GM19025 (cell line): ENCODE measurements at regions not wholly inside any gene's neighbourhood (a gene's known extent, or its start where the extent isn't known, plus 50 kb on each side); places are given as distances from the start of the nearest gene placed in this dataset.
"Not testable (repeated sequence)": the region's sequence is repeated elsewhere in the genome, so short reads cannot be mapped to it uniquely, and the experiment has no call there.

Experiments used
- ATAC-seq: cut with Tn5 transposase; IDR thresholded peaks from one replicate; pipeline ENCODE4 v1.9.1; 2021; ENCODE audit warnings: mild to moderate bottlenecking, low read depth, moderate library complexity; ENCODE audit not compliant: unreplicated experiment

GRCh38 chr10:109308971-109309370 lies 614.3 kb downstream of the XPNPEP1 start:
- ATAC-seq = no peak

- not testable (repeated sequence) for ATAC-seq
Observed at GRCh38 chr10:109307102-109307501, 616.2 kb downstream of the XPNPEP1 start.

GRCh38 chr10:109306698-109307097 lies 616.6 kb downstream of the XPNPEP1 start:
- ATAC-seq = no peak

GRCh38 chr10:109287858-109288257 lies 635.5 kb downstream of the XPNPEP1 start:
- ATAC-seq = no peak

- ATAC-seq = no peak
Observed at GRCh38 chr10:109282510-109282909, 640.8 kb downstream of the XPNPEP1 start.

- no peak for ATAC-seq
Observed at GRCh38 chr10:109281347-109281746, 642.0 kb downstream of the XPNPEP1 start.

GRCh38 chr10:109280837-109281236 lies 642.5 kb downstream of the XPNPEP1 start:
- ATAC-seq = no peak

- ATAC-seq = no peak
Observed at GRCh38 chr10:109277456-109277855, 645.9 kb downstream of the XPNPEP1 start.

- ATAC-seq = no peak
Observed at GRCh38 chr10:109275960-109276359, 647.4 kb downstream of the XPNPEP1 start.

GRCh38 chr10:109274681-109275080 lies 648.6 kb downstream of the XPNPEP1 start:
- ATAC-seq = no peak

- ATAC-seq = no peak
Observed at GRCh38 chr10:109270173-109270572, 653.1 kb downstream of the XPNPEP1 start.

- no peak for ATAC-seq
Observed at GRCh38 chr10:109264004-109264403, 659.3 kb downstream of the XPNPEP1 start.

GRCh38 chr10:109261231-109261630 lies 662.1 kb downstream of the XPNPEP1 start:
- no peak for ATAC-seq

GRCh38 chr10:109259293-109259692 lies 664.0 kb downstream of the XPNPEP1 start:
- no peak for ATAC-seq

GRCh38 chr10:109253306-109253705 lies 670.0 kb downstream of the XPNPEP1 start:
- no peak for ATAC-seq

GRCh38 chr10:109250152-109250551 lies 673.2 kb downstream of the XPNPEP1 start:
- no peak for ATAC-seq

- ATAC-seq = no peak
Observed at GRCh38 chr10:109247814-109248213, 675.5 kb downstream of the XPNPEP1 start.

- ATAC-seq = no peak
Observed at GRCh38 chr10:109245821-109246220, 677.5 kb downstream of the XPNPEP1 start.

GRCh38 chr10:109239371-109239770 lies 683.9 kb downstream of the XPNPEP1 start:
- ATAC-seq = no peak

- ATAC-seq = no peak
Observed at GRCh38 chr10:109237682-109238081, 685.6 kb downstream of the XPNPEP1 start.

GRCh38 chr10:109237050-109237449 lies 686.3 kb downstream of the XPNPEP1 start:
- no peak for ATAC-seq

- ATAC-seq = not testable (repeated sequence)
Observed at GRCh38 chr10:109223533-109223932, 699.8 kb downstream of the XPNPEP1 start.

- ATAC-seq = no peak
Observed at GRCh38 chr10:109219935-109220605, 703.2 kb downstream of the XPNPEP1 start.
